Neuronal stem cell (in vitro differentiated cells): ENCODE measurements at regions not wholly inside any gene's neighbourhood (a gene's known extent, or its start where the extent isn't known, plus 50 kb on each side); places are given as distances from the start of the nearest gene placed in this dataset.
"Not testable (repeated sequence)": the region's sequence is repeated elsewhere in the genome, so short reads cannot be mapped to it uniquely, and the experiment has no call there.

Source experiments
- DNase-seq: peaks from one replicate; pipeline ENCODE4 v3.0.0-alpha.2; 2013; ENCODE audit warnings: low spot score
- H2AFZ ChIP-seq: one replicate; pipeline ENCODE4 v1.6.1; 2013; ENCODE audit warnings: mild to moderate bottlenecking, low read length, inconsistent platforms
- H2AK5ac ChIP-seq: 2 replicates; pipeline ENCODE4 v1.6.1; 2013; ENCODE audit warnings: low read depth, mild to moderate bottlenecking, inconsistent platforms, low read length, moderate library complexity, mixed read lengths
- H2BK120ac ChIP-seq: 2 replicates; pipeline ENCODE4 v1.6.1; 2013; ENCODE audit warnings: low read depth, mild to moderate bottlenecking, inconsistent platforms, low read length, moderate library complexity, mixed read lengths
- H2BK12ac ChIP-seq: one replicate; pipeline ENCODE4 v1.6.1; 2013; ENCODE audit warnings: low read length, inconsistent platforms
- H2BK15ac ChIP-seq: 2 replicates; pipeline ENCODE4 v1.6.1; 2013; ENCODE audit warnings: mild to moderate bottlenecking, low read length, inconsistent platforms, mixed read lengths
- H2BK5ac ChIP-seq: one replicate; pipeline ENCODE4 v1.6.1; 2013; ENCODE audit warnings: inconsistent platforms, mild to moderate bottlenecking, low read length, moderate library complexity
- H3K14ac ChIP-seq: one replicate; pipeline ENCODE4 v1.6.1; 2013; ENCODE audit warnings: low read length, inconsistent platforms
- H3K18ac ChIP-seq: 2 replicates; pipeline ENCODE4 v1.6.1; 2013; ENCODE audit warnings: low read length, inconsistent platforms
- H3K23ac ChIP-seq: 2 replicates; pipeline ENCODE4 v1.6.1; 2013; ENCODE audit warnings: low read depth, mild to moderate bottlenecking, mixed read lengths, low read length, inconsistent platforms; ENCODE audit not compliant: poor library complexity
- H3K27ac ChIP-seq: replicated peaks from 3 replicates; pipeline ENCODE4 v1.5.1; 2013; ENCODE audit warnings: low read length, inconsistent platforms
- H3K27me3 ChIP-seq, 3 experiments: 2 replicates each; pipeline ENCODE4 v1.6.1; 2013; ENCODE audit warnings: low read length in 3 of 3, mild to moderate bottlenecking in 2 of 3, inconsistent platforms in 1 of 3, low read depth in 1 of 3, mixed read lengths in 1 of 3, moderate library complexity in 1 of 3; ENCODE audit not compliant: control insufficient read depth in 3 of 3, insufficient read depth in 3 of 3
- H3K36me3 ChIP-seq, 2 donors: replicated peaks in 1 of 2; 2 replicates each; pipeline ENCODE4 v1.6.1; 2013; ENCODE audit warnings: low read length in 2 of 2; ENCODE audit not compliant: control insufficient read depth in 2 of 2, insufficient read depth in 2 of 2
- H3K4ac ChIP-seq: 2 replicates; pipeline ENCODE4 v1.6.1; 2013; ENCODE audit warnings: inconsistent platforms, mild to moderate bottlenecking, low read length, moderate library complexity
- H3K4me1 ChIP-seq, 2 donors: 1 replicate in 1 of 2; 2 replicates in 1 of 2; pipeline ENCODE4 v1.6.1; 2013; ENCODE audit warnings: low read length in 2 of 2, low read depth in 1 of 2; ENCODE audit not compliant: control insufficient read depth in 2 of 2, insufficient read depth in 1 of 2
- H3K4me2 ChIP-seq: one replicate; pipeline ENCODE4 v1.6.1; 2013; ENCODE audit warnings: mild to moderate bottlenecking, low read length, inconsistent platforms; ENCODE audit not compliant: insufficient read depth, poor library complexity, severe bottlenecking
- H3K4me3 ChIP-seq, 2 donors: 2 replicates each; pipeline ENCODE4 v1.5.1; 2013; ENCODE audit warnings: low read length in 2 of 2, mild to moderate bottlenecking in 2 of 2, inconsistent platforms in 1 of 2, moderate library complexity in 1 of 2
- H3K79me1 ChIP-seq: one replicate; pipeline ENCODE4 v1.6.1; 2013; ENCODE audit warnings: low read depth, mild to moderate bottlenecking, inconsistent platforms, low read length, moderate library complexity
- H3K9ac ChIP-seq: one replicate; pipeline ENCODE4 v1.6.1; 2013; ENCODE audit warnings: mild to moderate bottlenecking, low read depth, low read length, inconsistent platforms; ENCODE audit not compliant: poor library complexity
- H3K9me3 ChIP-seq, 2 donors: replicated peaks in 1 of 2; 2 replicates each; pipeline versions ENCODE3 to v1.6.1; 2013; ENCODE audit warnings: low read length in 2 of 2, mild to moderate bottlenecking in 2 of 2, inconsistent platforms in 1 of 2, low read depth in 1 of 2, mixed read lengths in 1 of 2, moderate library complexity in 1 of 2; ENCODE audit not compliant: control insufficient read depth in 2 of 2, insufficient read depth in 1 of 2
- H4K8ac ChIP-seq: one replicate; pipeline ENCODE4 v1.6.1; 2013; ENCODE audit warnings: low read depth, mild to moderate bottlenecking, inconsistent platforms, low read length, moderate library complexity
- H4K91ac ChIP-seq: one replicate; pipeline ENCODE4 v1.6.1; 2013; ENCODE audit warnings: low read length, low read depth, mild to moderate bottlenecking, inconsistent platforms; ENCODE audit not compliant: poor library complexity
- WGBS, 2 donors: extraction: QIAGEN DNeasy Blood & Tissue Kit; methylation state at CpG; one replicate each; pipeline ENCODE4 v1.1.7; 2013; ENCODE audit warnings: missing lambda C conversion rate in 2 of 2, mixed read lengths in 1 of 2; ENCODE audit not compliant: insufficient read length in 2 of 2, insufficient replicate concordance in 1 of 2; ENCODE audit errors: extremely low coverage in 2 of 2; 5-methylcytosine and 5-hydroxymethylcytosine counted together

GRCh38 chr7:104063797-104064196, 74.3 kb upstream of the RELN start:
- not testable (repeated sequence) for H2BK15ac ChIP-seq, H4K8ac ChIP-seq, H3K79me1 ChIP-seq, H2AK5ac ChIP-seq, H3K4me3 ChIP-seq, H3K14ac ChIP-seq, H2BK120ac ChIP-seq, H3K9me3 ChIP-seq, H3K4ac ChIP-seq, H3K27me3 ChIP-seq, H4K91ac ChIP-seq, DNase-seq, H2BK5ac ChIP-seq, H3K9ac ChIP-seq, H3K27ac ChIP-seq, H2AFZ ChIP-seq, H3K36me3 ChIP-seq, H3K4me2 ChIP-seq, H2BK12ac ChIP-seq, H3K18ac ChIP-seq, H3K4me1 ChIP-seq, H3K23ac ChIP-seq
- WGBS, 2 donors, result no CpG with 5 or more reads among the region's 2 CpGs

- Histone ChIP-seq H3K9ac (no peak overlapping the region), H3K23ac (no peak overlapping the region), H2BK120ac (no peak overlapping the region), H3K36me3 (no peaks in the 10 kb centered on the region), H2BK12ac (no peak overlapping the region), H2BK15ac (no peak overlapping the region), H4K8ac (no peak overlapping the region), H3K9me3 (no peaks in the 10 kb centered on the region), H2BK5ac (no peak overlapping the region), H3K14ac (no peak overlapping the region), H3K27me3 (no peaks in the 10 kb centered on the region), H3K4ac (no peak overlapping the region), H3K79me1 (no peaks in the 10 kb centered on the region), H2AFZ (no peak overlapping the region), H4K91ac (no peak overlapping the region), H3K4me2 (no peak overlapping the region), H2AK5ac (no peak overlapping the region), H3K4me1 (no peaks in the 10 kb centered on the region), H3K4me3 (no peak overlapping the region), H3K27ac (no peak overlapping the region), H3K18ac (no peak overlapping the region)
- DNase-seq, result no peak
Observed at GRCh38 chr7:104061652-104062051, 72.2 kb upstream of the RELN start.

GRCh38 chr7:104059837-104060236, 70.4 kb upstream of the RELN start:
- not testable (repeated sequence) for H2AK5ac ChIP-seq, H3K4ac ChIP-seq, H2BK15ac ChIP-seq, H3K79me1 ChIP-seq, H2BK12ac ChIP-seq, H2BK120ac ChIP-seq, H4K8ac ChIP-seq, H2BK5ac ChIP-seq, H3K27me3 ChIP-seq, DNase-seq, H3K4me2 ChIP-seq, H3K9me3 ChIP-seq, H3K14ac ChIP-seq, H2AFZ ChIP-seq, H3K36me3 ChIP-seq, H3K4me3 ChIP-seq, H4K91ac ChIP-seq, H3K9ac ChIP-seq, H3K4me1 ChIP-seq, H3K18ac ChIP-seq, H3K23ac ChIP-seq, H3K27ac ChIP-seq
- WGBS, 2 donors, result no CpG with 5 or more reads among the region's 8 CpGs

GRCh38 chr7:104059103-104059502, 69.6 kb upstream of the RELN start:
- Histone ChIP-seq H3K4me1 (no peaks in the 10 kb centered on the region), H4K8ac (no peak overlapping the region), H3K4me3 (no peak overlapping the region), H2AFZ (no peak overlapping the region), H3K36me3 (no peaks in the 10 kb centered on the region), H3K79me1 (no peaks in the 10 kb centered on the region), H2BK12ac (no peak overlapping the region), H3K18ac (no peak overlapping the region), H3K4me2 (no peak overlapping the region), H2BK5ac (no peak overlapping the region), H3K14ac (peak overlapping the region; percentile 97), H3K27ac (no peak overlapping the region), H3K9me3 (no peaks in the 10 kb centered on the region), H2AK5ac (no peak overlapping the region), H3K23ac (no peak overlapping the region), H2BK15ac (no peak overlapping the region), H2BK120ac (no peak overlapping the region), H3K9ac (no peak overlapping the region), H4K91ac (no peak overlapping the region), H3K4ac (no peak overlapping the region), H3K27me3 (no peaks in the 10 kb centered on the region)
- no CpG with 5 or more reads among the region's 5 CpGs for WGBS, 2 donors
- DNase-seq, result no peak
